HEK293 (cell line): ENCODE measurements at regions not wholly inside any gene's neighbourhood (a gene's known extent, or its start where the extent isn't known, plus 50 kb on each side); places are given as distances from the start of the nearest gene placed in this dataset.

ENCODE experiments used
- ZBTB21 ChIP-seq: fragments of 450-650 bp; formaldehyde crosslinking; IDR thresholded peaks from 2 replicates; pipeline ENCODE4 v1.5.1; 2017; ENCODE audit warnings: missing biosample characterization, missing genetic modification characterization
- ZNF157 ChIP-seq: fragments of 450-650 bp; formaldehyde crosslinking; IDR thresholded peaks from 2 replicates; pipeline ENCODE4 v1.5.1; 2016; ENCODE audit warnings: missing biosample characterization, missing genetic modification characterization
- ZNF514 ChIP-seq: fragments of 450-650 bp; formaldehyde crosslinking; IDR thresholded peaks from 2 replicates; pipeline ENCODE4 v1.5.1; 2016; ENCODE audit warnings: missing biosample characterization, missing genetic modification characterization
- TF ChIP-seq, protein P1 (sequence below): fragments of 450-650 bp; formaldehyde crosslinking; IDR thresholded peaks from 2 replicates; pipeline ENCODE4 v1.5.1; 2016; ENCODE audit warnings: missing biosample characterization, missing genetic modification characterization
- TF ChIP-seq, protein P2 (sequence below): fragments of 450-650 bp; formaldehyde crosslinking; IDR thresholded peaks from 2 replicates; pipeline ENCODE4 v1.5.1; 2016; ENCODE audit warnings: missing biosample characterization, missing genetic modification characterization
- TF ChIP-seq, protein P3 (sequence below): fragments of 450-650 bp; formaldehyde crosslinking; IDR thresholded peaks from 2 replicates; pipeline ENCODE4 v1.5.1; 2017; ENCODE audit warnings: missing biosample characterization, missing genetic modification characterization

DNA sequence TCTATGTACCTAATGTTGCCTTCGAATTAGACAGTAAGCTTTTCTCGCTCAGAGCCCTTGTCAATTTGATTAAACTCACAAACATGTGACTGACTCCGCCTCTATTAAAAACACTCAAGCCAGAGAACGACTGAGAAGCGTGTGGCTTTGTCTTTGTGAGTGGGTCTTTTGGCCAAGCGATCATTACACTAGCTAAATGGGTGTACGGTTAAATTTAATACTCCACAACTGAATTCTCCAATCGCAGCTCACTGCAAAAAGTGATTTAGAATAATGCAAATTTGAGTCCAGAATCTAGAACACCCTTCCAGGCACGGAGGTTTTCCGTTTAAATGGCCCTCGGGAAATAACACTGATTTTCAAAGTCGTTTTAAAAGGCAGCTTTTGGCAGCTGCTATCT lies 253.7 kb downstream of the EFCAB11 start:
- no peak for TF ChIP-seq ZNF514
- no peak for TF ChIP-seq ZBTB21 (tag by site-specific recombination)
- TF ChIP-seq, protein P1, sequence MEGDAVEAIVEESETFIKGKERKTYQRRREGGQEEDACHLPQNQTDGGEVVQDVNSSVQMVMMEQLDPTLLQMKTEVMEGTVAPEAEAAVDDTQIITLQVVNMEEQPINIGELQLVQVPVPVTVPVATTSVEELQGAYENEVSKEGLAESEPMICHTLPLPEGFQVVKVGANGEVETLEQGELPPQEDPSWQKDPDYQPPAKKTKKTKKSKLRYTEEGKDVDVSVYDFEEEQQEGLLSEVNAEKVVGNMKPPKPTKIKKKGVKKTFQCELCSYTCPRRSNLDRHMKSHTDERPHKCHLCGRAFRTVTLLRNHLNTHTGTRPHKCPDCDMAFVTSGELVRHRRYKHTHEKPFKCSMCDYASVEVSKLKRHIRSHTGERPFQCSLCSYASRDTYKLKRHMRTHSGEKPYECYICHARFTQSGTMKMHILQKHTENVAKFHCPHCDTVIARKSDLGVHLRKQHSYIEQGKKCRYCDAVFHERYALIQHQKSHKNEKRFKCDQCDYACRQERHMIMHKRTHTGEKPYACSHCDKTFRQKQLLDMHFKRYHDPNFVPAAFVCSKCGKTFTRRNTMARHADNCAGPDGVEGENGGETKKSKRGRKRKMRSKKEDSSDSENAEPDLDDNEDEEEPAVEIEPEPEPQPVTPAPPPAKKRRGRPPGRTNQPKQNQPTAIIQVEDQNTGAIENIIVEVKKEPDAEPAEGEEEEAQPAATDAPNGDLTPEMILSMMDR (tag by site-specific recombination): no peak
- TF ChIP-seq, protein P2, sequence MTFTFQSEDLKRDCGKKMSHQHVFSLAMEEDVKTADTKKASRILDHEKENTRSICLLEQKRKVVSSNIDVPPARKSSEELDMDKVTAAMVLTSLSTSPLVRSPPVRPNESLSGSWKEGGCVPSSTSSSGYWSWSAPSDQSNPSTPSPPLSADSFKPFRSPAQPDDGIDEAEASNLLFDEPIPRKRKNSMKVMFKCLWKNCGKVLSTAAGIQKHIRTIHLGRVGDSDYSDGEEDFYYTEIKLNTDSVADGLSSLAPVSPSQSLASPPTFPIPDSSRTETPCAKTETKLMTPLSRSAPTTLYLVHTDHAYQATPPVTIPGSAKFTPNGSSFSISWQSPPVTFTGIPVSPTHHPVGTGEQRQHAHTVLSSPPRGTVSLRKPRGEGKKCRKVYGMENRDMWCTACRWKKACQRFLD (tag by site-specific recombination): no peak
- TF ChIP-seq, protein P3, sequence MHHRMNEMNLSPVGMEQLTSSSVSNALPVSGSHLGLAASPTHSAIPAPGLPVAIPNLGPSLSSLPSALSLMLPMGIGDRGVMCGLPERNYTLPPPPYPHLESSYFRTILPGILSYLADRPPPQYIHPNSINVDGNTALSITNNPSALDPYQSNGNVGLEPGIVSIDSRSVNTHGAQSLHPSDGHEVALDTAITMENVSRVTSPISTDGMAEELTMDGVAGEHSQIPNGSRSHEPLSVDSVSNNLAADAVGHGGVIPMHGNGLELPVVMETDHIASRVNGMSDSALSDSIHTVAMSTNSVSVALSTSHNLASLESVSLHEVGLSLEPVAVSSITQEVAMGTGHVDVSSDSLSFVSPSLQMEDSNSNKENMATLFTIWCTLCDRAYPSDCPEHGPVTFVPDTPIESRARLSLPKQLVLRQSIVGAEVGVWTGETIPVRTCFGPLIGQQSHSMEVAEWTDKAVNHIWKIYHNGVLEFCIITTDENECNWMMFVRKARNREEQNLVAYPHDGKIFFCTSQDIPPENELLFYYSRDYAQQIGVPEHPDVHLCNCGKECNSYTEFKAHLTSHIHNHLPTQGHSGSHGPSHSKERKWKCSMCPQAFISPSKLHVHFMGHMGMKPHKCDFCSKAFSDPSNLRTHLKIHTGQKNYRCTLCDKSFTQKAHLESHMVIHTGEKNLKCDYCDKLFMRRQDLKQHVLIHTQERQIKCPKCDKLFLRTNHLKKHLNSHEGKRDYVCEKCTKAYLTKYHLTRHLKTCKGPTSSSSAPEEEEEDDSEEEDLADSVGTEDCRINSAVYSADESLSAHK (tag by site-specific recombination): no peak
- no peak for TF ChIP-seq ZNF157 (tag by site-specific recombination)
